Limb (tissue), 2 donors: ENCODE measurements at regions not wholly inside any gene's neighbourhood (a gene's known extent, or its start where the extent isn't known, plus 50 kb on each side); places are given as distances from the start of the nearest gene placed in this dataset.
"Not testable (repeated sequence)": the region's sequence is repeated elsewhere in the genome, so short reads cannot be mapped to it uniquely, and the experiment has no call there.

ENCODE experiments used
- DNase-seq, 2 donors: peaks; one replicate each; pipeline ENCODE4 v3.0.0-alpha.2; 2016; ENCODE audit errors: extremely low spot score in 2 of 2

DNA sequence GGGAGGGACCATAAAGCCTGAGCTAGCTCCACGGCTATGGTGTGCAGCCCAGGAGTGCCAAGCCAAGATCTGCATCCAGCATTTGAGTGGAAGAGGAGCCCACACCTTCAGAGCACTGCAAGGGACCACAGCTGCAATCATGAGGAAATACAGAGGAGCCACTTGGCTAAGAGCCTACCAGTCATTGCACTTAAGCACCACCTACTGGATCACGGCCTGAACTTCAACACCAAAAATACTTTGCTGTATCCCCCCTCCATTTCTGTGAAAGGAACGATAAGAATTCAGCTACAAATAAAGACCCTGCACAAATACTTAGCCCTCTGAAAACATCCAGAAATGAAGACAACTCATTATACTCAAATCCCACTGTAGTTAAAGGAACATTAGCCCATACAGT lies 545.3 kb downstream of the TSN start:
- DNase-seq = no peak

DNA sequence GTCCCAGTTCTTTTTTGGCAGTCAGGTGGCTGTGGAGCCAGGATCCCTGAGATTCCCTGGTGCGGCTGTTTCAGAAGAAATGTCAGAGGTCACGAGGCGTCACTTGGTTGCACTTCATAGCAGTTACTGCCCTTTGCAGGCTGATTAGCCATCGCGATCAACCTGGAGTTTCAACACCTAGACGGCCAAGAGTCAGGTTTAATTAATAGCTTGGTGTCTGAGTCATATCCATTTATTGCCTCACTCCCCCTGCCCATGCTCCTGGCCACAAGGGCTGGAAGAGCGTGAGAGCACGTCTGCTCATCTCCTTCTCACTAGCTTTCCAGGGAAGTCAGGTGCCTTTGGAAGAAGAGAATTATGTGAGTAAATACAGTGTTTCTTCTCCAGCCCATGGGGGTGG lies 552.3 kb downstream of the TSN start:
- no peak for DNase-seq

DNA sequence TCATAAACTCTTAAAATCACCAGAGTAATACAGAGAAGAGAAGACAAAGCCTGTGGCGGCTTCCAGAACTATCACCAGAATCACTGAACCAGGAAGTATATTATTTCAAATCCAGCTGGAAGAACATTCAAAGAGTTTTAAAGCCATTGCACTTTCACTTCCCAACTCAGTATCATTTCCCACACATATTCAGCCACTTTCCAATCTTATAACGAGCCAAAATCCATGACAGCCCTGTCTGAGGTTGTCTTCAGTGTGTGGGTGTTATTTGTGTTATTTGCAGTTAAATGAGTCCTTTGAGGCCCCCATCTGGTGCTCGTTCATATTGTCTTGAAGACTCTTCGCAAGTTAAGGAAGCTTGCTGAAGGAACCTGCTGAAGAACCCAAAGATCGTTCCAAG lies 559.9 kb downstream of the TSN start:
- DNase-seq = peak in 1 of 2 donors; percentile 9

- no peak for DNase-seq
Observed at GRCh38 chr2:122319539-122320132, 564.2 kb downstream of the TSN start.

- no peak for DNase-seq
Observed at GRCh38 chr2:122322815-122323214, 567.4 kb downstream of the TSN start.

- no peak for DNase-seq
Observed at GRCh38 chr2:122323927-122324326, 568.5 kb downstream of the TSN start.

- no peak for DNase-seq
Observed at GRCh38 chr2:122326471-122326870, 571.0 kb downstream of the TSN start.

- no peak for DNase-seq
Observed at GRCh38 chr2:122328816-122329215, 573.4 kb downstream of the TSN start.

DNA sequence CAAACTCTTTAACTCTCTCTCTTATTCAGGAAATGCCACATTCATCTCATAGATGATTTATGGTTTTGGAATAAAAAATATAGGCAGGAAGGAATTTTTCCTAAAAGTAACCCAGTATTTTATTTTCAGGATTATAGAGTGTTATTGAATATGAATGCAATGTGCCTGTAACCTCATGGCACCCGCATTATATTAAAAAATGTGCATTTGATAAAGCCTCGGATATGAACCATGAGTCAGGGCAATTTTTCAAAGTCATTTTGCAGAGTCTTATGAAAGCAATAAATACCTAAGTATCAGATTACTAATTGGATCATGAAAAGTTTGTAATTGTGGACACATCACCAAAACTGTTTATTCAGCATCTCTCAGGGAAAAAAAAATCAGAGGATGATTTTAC lies 573.8 kb downstream of the TSN start:
- no peak for DNase-seq

DNA sequence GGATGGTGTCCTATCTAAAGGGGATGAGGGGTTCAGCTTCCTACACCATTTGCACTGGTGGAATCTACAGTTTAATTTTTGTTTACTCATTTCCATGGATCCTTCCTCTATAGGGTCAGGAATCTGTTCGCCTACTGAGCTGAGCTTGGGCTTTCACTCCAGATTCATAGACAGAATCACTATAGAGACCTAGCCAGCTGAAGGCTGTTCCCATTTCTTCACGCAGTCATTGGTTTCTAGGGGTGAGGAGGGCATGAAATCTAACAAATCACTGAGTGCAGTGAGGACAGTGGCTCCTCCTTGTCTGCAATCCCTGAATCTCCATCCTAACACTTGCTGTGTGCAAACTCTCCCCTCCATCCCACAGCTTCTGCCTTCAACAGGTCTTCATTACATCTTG lies 578.5 kb downstream of the TSN start:
- DNase-seq = no peak

- no peak for DNase-seq
Observed at GRCh38 chr2:122338000-122338399, 582.5 kb downstream of the TSN start.

GRCh38 chr2:122340246-122340645 lies 584.8 kb downstream of the TSN start:
- DNase-seq = no peak

GRCh38 chr2:122341007-122341406 lies 585.6 kb downstream of the TSN start:
- DNase-seq = no peak

- DNase-seq = not testable (repeated sequence)
Observed at GRCh38 chr2:122352151-122352550, 596.7 kb downstream of the TSN start.

- no peak for DNase-seq
Observed at GRCh38 chr2:122357998-122358397, 602.5 kb downstream of the TSN start.

DNA sequence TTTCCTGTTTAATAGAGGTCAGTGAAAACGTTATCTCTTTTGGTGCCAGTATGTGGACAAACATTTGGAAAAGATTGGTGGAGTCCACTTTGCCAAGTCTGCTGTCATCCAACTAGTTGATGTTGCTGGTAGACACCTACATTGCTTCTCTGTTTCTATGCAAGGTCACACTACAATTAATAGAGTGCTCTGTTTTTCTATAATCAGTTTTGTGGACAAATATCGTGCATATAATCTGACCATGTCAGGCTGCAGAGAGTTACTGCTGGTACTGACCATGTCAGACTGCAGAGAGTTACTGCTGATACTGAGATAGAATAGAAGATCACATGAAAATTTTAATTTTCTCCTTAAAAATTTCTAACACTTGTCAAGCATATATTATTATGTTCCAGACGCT lies 603.3 kb downstream of the TSN start:
- no peak for DNase-seq

- DNase-seq = no peak
Observed at GRCh38 chr2:122363885-122364284, 608.4 kb downstream of the TSN start.

DNA sequence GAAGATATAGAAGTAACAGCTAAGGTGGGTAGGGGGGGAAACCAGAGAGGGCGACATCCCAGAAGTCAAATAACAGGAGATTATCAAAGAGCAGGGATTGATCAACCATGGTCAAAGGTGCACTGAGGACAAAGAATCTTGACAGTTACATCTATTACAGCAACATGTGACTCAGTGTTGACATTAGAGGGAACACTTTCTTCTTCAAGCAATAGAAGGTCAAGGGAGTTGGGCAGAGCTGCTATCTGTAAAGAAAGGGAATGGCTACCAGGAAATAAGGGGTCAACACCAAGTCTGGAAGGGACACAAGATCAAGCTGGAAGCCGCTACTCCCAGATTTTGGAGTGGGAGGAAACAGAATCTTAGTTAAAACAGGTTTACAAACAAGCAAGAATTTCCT lies 611.0 kb downstream of the TSN start:
- no peak for DNase-seq

DNA sequence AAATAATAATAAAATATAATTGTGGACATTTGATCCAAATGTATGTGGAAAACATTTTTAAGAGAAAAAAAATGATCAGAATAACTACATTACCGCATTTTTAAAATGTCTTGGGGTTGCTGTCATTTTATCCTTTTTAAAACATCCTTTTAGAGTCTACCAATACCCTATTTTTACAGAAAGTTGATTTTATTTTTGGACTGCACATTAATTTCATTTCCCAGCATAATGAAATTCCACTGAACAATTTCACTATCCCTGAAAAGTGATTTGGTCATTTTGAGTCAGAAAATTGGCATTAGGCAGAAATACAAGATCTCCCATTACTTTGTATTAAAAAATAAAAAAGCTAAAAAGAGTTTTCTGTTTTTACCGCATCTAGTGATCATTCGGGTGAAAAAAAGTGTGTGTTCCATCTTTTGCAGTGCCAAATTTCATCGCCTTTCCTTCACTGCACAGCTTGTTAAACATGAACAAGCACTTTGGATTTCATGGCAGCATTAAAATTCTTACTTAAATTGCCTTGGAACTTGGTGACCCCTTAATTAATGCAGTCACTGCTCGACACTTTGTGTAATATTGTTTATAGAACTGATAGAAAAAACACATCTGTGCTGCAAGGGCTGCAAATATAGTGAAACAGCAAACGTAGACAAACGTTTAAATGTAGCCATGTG lies 611.7 kb downstream of the TSN start:
- DNase-seq = no peak

DNA sequence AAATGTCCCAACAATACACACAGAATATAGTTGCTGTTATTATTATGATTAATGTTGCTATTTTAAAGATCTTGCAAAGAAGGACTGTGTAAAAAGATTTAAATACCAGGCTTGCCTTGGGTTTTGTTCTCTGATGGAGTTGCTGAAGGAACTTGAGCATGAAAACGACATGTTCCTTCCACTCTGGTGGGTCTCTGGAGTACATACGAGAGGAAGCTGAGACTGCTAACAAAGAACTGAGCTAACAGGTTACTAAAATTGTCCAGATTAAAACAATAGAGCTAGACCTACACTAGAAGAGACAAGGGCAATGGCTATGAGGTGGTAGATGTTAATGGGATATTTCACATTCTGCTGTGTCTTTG lies 612.2 kb downstream of the TSN start:
- no peak for DNase-seq

- no peak for DNase-seq
Observed at GRCh38 chr2:122368576-122369243, 613.3 kb downstream of the TSN start.

- peak in 1 of 2 donors; percentile 38 for DNase-seq
Observed at GRCh38 chr2:122378521-122378920, 623.1 kb downstream of the TSN start.

GRCh38 chr2:122384768-122385333 lies 629.4 kb downstream of the TSN start:
- DNase-seq = no peak
